ENCODE measurements at regions not wholly inside any gene's neighbourhood (a gene's known extent, or its start where the extent isn't known, plus 50 kb on each side); places are given as distances from the start of the nearest gene placed in this dataset.

DNA sequence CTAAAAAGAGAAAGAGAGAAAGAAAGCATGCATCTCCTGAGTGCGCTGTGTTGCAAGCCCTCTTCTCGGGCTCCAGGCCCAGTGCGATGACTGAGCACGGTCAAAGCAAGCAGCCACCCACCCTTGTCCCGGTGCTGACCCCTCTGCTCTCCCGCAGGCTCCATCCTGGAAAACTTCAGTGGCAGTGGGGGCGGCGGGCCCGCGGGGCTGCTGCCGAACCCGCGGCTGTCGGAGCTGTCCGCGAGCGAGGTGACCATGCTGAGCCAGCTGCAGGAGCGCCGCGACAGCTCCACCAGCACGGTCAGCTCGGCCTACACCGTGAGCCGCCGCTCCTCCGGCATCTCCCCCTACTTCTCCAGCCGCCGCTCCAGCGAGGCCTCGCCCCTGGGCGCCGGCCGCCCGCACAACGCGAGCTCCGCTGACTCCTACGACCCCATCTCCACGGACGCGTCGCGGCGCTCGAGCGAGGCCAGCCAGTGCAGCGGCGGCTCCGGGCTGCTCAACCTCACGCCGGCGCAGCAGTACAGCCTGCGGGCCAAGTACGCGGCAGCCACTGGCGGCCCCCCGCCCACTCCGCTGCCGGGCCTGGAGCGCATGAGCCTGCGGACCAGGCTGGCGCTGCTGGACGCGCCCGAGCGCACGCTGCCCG, 252.5 kb downstream of the GLI2 start:
- no peak for TF ChIP-seq EZH2 (IDR thresholded peaks at IDR 0.05; ENCODE audit: borderline replicate concordance, insufficient read depth, low read depth, low read length, poor library complexity, severe bottlenecking)
- TF ChIP-seq, protein P1, sequence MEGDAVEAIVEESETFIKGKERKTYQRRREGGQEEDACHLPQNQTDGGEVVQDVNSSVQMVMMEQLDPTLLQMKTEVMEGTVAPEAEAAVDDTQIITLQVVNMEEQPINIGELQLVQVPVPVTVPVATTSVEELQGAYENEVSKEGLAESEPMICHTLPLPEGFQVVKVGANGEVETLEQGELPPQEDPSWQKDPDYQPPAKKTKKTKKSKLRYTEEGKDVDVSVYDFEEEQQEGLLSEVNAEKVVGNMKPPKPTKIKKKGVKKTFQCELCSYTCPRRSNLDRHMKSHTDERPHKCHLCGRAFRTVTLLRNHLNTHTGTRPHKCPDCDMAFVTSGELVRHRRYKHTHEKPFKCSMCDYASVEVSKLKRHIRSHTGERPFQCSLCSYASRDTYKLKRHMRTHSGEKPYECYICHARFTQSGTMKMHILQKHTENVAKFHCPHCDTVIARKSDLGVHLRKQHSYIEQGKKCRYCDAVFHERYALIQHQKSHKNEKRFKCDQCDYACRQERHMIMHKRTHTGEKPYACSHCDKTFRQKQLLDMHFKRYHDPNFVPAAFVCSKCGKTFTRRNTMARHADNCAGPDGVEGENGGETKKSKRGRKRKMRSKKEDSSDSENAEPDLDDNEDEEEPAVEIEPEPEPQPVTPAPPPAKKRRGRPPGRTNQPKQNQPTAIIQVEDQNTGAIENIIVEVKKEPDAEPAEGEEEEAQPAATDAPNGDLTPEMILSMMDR (IDR thresholded peaks at IDR 0.05) = no peak

Measured in B cell (primary cell).